Type B pancreatic cell (in vitro differentiated cells): ENCODE measurements at regions not wholly inside any gene's neighbourhood (a gene's known extent, or its start where the extent isn't known, plus 50 kb on each side); places are given as distances from the start of the nearest gene placed in this dataset.
A peak's percentile ranks its signal among the peaks of the same experiment; 100 is the strongest.

Experiments used
- DNase-seq: peaks from one replicate; pipeline ENCODE4 v3.0.0; 2021; ENCODE audit warnings: mixed read lengths; ENCODE audit not compliant: unreplicated experiment; ENCODE audit errors: extremely low spot score
- H3K27ac Mint-ChIP-seq: 2 replicates; pipeline ENCODE4 v1.8.0; 2021; ENCODE audit warnings: mild to moderate bottlenecking, mixed read lengths
- H3K27me3 Mint-ChIP-seq: 2 replicates; pipeline ENCODE4 v1.8.0; 2021; ENCODE audit warnings: mixed read lengths
- H3K36me3 Mint-ChIP-seq: 2 replicates; pipeline ENCODE4 v1.8.0; 2021; ENCODE audit warnings: mixed read lengths
- H3K4me1 Mint-ChIP-seq: one replicate; pipeline ENCODE4 v1.8.0; 2021; ENCODE audit warnings: mixed read lengths; ENCODE audit not compliant: unreplicated experiment
- H3K4me3 Mint-ChIP-seq: 2 replicates; pipeline ENCODE4 v1.8.0; 2021; ENCODE audit warnings: mild to moderate bottlenecking, mixed read lengths
- H3K9me3 Mint-ChIP-seq: 2 replicates; pipeline ENCODE4 v1.8.0; 2021; ENCODE audit warnings: mixed read lengths
- CTCF ChIP-seq: fragments of 200-600 bp; sonication (generic); conservative IDR thresholded peaks from 2 replicates; pipeline ENCODE4 v1.5.0; 2021; ENCODE audit warnings: antibody characterized with exemption, mild to moderate bottlenecking

DNA sequence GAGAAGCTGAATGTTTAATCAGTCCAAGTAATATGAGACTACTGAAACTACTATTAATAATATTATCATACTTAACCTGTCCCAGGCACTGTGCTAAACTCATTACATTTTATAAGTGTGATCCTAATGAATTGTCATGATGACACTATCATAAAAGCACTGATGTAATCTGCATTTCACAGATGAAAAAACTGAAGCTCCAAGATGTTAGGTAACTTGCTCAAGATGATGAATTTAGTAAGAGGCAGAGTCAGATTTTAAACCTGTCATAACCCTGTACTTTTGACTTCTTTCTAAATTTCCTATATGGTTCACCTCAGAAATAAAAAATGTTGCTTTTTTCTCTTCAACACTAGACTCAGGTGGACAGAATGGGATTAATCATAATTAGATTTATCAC, 237.6 kb downstream of the ALDH8A1 start:
- Mint-ChIP-seq H3K27me3 (no peaks in the 10 kb centered on the region), H3K9me3 (peaks cover 7% of the 10 kb centered on the region), H3K27ac (no peak overlapping the region), H3K4me3 (no peak overlapping the region), H3K4me1 (peaks cover under 1% of the 10 kb centered on the region), H3K36me3 (no peaks in the 10 kb centered on the region)
- no peak for TF ChIP-seq CTCF
- DNase-seq: no peak

DNA sequence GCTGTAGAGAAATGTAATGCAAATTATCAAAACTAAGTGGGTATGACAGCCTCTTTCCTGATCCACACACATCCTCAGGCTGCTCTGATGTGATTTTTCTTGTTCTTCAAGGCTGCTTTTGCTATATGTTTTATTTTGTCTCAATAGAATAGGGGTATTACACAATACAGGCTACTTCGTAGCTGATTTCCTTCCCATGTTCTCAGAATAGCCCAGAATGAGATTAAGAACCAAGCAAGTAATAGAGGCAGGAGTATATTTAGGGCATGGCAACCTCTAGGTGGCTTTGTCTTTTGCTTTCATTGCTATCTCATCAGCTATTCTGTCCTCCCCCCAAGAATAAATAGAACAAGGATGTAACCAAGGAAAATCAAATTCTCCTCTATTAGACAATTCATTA, 241.8 kb downstream of the ALDH8A1 start:
- Mint-ChIP-seq H3K27me3 (peaks cover 3% of the 10 kb centered on the region), H3K9me3 (no peaks in the 10 kb centered on the region), H3K27ac (no peak overlapping the region), H3K4me3 (no peak overlapping the region), H3K4me1 (peaks cover 8% of the 10 kb centered on the region), H3K36me3 (no peaks in the 10 kb centered on the region)
- DNase-seq: no peak
- TF ChIP-seq CTCF: no peak

- Mint-ChIP-seq H3K9me3 (no peaks in the 10 kb centered on the region), H3K27ac (peak overlapping the region; percentile 44), H3K27me3 (peaks cover 3% of the 10 kb centered on the region), H3K4me3 (no peak overlapping the region), H3K4me1 (peaks cover 8% of the 10 kb centered on the region), H3K36me3 (no peaks in the 10 kb centered on the region)
- TF ChIP-seq CTCF: no peak
- DNase-seq: no peak
These were observed 242.4 kb downstream of the ALDH8A1 start for GRCh38 chr6:134707342-134708031.

DNA sequence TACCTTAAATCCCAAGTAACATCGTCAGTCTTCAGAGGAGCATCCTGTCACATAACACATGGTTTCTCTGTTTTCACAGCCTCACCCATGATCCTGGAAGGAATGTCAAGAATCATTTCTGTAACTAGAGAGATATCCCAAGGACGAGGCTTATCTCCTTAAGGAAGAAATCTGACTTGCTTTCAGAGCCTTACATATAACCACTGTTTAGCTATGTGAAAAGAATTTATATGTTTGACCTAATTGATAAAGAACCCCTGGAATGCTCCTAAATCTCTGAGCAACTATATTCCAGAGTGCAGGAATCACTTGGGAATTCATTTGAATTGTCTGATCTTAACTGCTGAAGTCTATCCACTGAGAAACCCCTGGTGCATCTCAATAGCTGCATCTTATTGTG, 243.1 kb downstream of the ALDH8A1 start:
- Mint-ChIP-seq H3K36me3 (no peaks in the 10 kb centered on the region), H3K27me3 (peaks cover 3% of the 10 kb centered on the region), H3K27ac (peak overlapping the region; percentile 44), H3K9me3 (no peaks in the 10 kb centered on the region), H3K4me3 (no peak overlapping the region), H3K4me1 (peaks cover 8% of the 10 kb centered on the region)
- TF ChIP-seq CTCF: no peak
- no peak for DNase-seq

GRCh38 chr6:134706153-134706552, 243.7 kb downstream of the ALDH8A1 start:
- peaks cover 8% of the 10 kb centered on the region for H3K4me1 Mint-ChIP-seq
- H3K36me3 Mint-ChIP-seq: no peaks in the 10 kb centered on the region
- no peaks in the 10 kb centered on the region for H3K9me3 Mint-ChIP-seq
- no peak for TF ChIP-seq CTCF
- no peak for DNase-seq
- no peak overlapping the region for H3K4me3 Mint-ChIP-seq
- peaks cover 3% of the 10 kb centered on the region for H3K27me3 Mint-ChIP-seq
- no peak overlapping the region for H3K27ac Mint-ChIP-seq
